ENCODE measurements at regions not wholly inside any gene's neighbourhood (a gene's known extent, or its start where the extent isn't known, plus 50 kb on each side); places are given as distances from the start of the nearest gene placed in this dataset.

DNA sequence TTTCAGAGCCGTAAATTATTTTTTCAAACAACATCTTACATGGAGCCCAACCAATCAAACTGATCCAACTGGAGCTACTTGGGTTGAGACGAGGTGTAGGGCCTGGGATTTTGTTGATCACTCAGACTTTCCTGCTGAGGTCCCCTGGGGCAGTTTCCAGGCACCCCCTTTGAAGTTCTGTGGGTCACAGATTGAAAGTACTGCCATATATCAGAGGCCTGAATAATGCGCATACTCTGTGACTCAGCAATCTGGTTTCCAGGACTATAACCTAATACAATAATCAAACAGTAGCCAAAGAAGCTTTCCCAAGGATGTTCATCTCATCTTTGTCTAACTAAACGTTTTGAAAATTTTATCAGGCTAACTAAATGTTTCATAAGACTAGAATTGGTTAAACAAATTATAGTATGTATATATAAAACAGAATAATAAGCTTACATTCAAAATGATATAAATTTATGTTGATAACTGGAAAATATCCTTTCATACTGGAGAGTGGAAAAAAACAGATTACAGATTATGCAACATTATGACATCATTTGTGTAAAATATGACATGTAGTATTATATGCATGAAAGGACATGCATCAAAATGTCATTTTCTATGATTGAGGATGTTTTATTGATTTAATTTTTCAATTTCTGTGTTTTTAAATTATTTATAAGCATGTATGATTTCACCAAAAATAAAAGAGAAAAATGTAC is 617.1 kb downstream of the NTRK3 start:
- TF ChIP-seq, protein P1, sequence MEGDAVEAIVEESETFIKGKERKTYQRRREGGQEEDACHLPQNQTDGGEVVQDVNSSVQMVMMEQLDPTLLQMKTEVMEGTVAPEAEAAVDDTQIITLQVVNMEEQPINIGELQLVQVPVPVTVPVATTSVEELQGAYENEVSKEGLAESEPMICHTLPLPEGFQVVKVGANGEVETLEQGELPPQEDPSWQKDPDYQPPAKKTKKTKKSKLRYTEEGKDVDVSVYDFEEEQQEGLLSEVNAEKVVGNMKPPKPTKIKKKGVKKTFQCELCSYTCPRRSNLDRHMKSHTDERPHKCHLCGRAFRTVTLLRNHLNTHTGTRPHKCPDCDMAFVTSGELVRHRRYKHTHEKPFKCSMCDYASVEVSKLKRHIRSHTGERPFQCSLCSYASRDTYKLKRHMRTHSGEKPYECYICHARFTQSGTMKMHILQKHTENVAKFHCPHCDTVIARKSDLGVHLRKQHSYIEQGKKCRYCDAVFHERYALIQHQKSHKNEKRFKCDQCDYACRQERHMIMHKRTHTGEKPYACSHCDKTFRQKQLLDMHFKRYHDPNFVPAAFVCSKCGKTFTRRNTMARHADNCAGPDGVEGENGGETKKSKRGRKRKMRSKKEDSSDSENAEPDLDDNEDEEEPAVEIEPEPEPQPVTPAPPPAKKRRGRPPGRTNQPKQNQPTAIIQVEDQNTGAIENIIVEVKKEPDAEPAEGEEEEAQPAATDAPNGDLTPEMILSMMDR (conservative IDR thresholded peaks at IDR 0.05; ENCODE audit: low read depth, low read length) = no peak
- TF ChIP-seq EZH2 (IDR thresholded peaks at IDR 0.05; ENCODE audit: borderline replicate concordance, low read depth, low read length, poor library complexity, severe bottlenecking) = no peak

All from A673 (cell line).